CD1c-positive myeloid dendritic cell (primary cell): ENCODE measurements at regions not wholly inside any gene's neighbourhood (a gene's known extent, or its start where the extent isn't known, plus 50 kb on each side); places are given as distances from the start of the nearest gene placed in this dataset.
"Not testable (repeated sequence)": the region's sequence is repeated elsewhere in the genome, so short reads cannot be mapped to it uniquely, and the experiment has no call there.

Experiments
- DNase-seq: peaks from one replicate; pipeline ENCODE4 v3.0.0-alpha.2; 2016; ENCODE audit errors: extremely low spot score

- no peak for DNase-seq
Measured at GRCh38 chr11:13135385-13136271, 126.5 kb downstream of the RASSF10 start.

GRCh38 chr11:13136272-13136596, 127.1 kb downstream of the RASSF10 start:
- DNase-seq, result no peak

- no peak for DNase-seq
Measured at GRCh38 chr11:13137844-13138301, 128.8 kb downstream of the RASSF10 start.

- DNase-seq, result not testable (repeated sequence)
Measured at GRCh38 chr11:13139085-13139484, 130.0 kb downstream of the RASSF10 start.

- no peak for DNase-seq
Measured at GRCh38 chr11:13140028-13140870, 131.1 kb downstream of the RASSF10 start.

GRCh38 chr11:13140873-13141655, 131.9 kb downstream of the RASSF10 start:
- DNase-seq, result no peak

- DNase-seq, result no peak
Measured at GRCh38 chr11:13141731-13142709, 132.9 kb downstream of the RASSF10 start.

GRCh38 chr11:13143486-13144297, 133.9 kb upstream of the BMAL1 start:
- DNase-seq, result no peak

- no peak for DNase-seq
Measured at GRCh38 chr11:13145461-13145860, 132.1 kb upstream of the BMAL1 start.

GRCh38 chr11:13149991-13150390, 127.6 kb upstream of the BMAL1 start:
- DNase-seq, result no peak

- DNase-seq, result no peak
Measured at GRCh38 chr11:13150487-13150886, 127.1 kb upstream of the BMAL1 start.

- DNase-seq, result no peak
Measured at GRCh38 chr11:13152264-13152663, 125.3 kb upstream of the BMAL1 start.

GRCh38 chr11:13152736-13153541, 124.7 kb upstream of the BMAL1 start:
- DNase-seq, result no peak

GRCh38 chr11:13154374-13154773, 123.2 kb upstream of the BMAL1 start:
- not testable (repeated sequence) for DNase-seq

- DNase-seq, result no peak
Measured at GRCh38 chr11:13160346-13160745, 117.2 kb upstream of the BMAL1 start.

GRCh38 chr11:13160806-13161205, 116.8 kb upstream of the BMAL1 start:
- no peak for DNase-seq

- DNase-seq, result no peak
Measured at GRCh38 chr11:13163158-13163557, 114.4 kb upstream of the BMAL1 start.

GRCh38 chr11:13166036-13166435, 111.6 kb upstream of the BMAL1 start:
- no peak for DNase-seq

- DNase-seq, result no peak
Measured at GRCh38 chr11:13168271-13168670, 109.3 kb upstream of the BMAL1 start.
